Fibroblast of pulmonary artery (primary cell): ENCODE measurements at regions not wholly inside any gene's neighbourhood (a gene's known extent, or its start where the extent isn't known, plus 50 kb on each side); places are given as distances from the start of the nearest gene placed in this dataset.
A peak's percentile ranks its signal among the peaks of the same experiment; 100 is the strongest.

ENCODE experiments used
- DNase-seq: peaks from one replicate; pipeline ENCODE4 v3.0.0-alpha.2; 2010; ENCODE audit warnings: low read depth
- H3K4me3 ChIP-seq: replicated peaks from 2 replicates; pipeline ENCODE4 v1.5.1; 2011; ENCODE audit warnings: low read depth, mild to moderate bottlenecking, control low read depth, low read length, moderate library complexity
- CTCF ChIP-seq: IDR thresholded peaks from 2 replicates; pipeline ENCODE4 v1.5.1; 2011; ENCODE audit warnings: mild to moderate bottlenecking, control low read depth, low read length, inconsistent platforms; ENCODE audit errors: missing control alignments

- TF ChIP-seq CTCF: no peak
- DNase-seq: no peak
- H3K4me3 ChIP-seq: no peak overlapping the region
These were observed 58.4 kb upstream of the PROX1 start for GRCh38 chr1:213929398-213929797.

- no peak for TF ChIP-seq CTCF
- DNase-seq: no peak
- no peak overlapping the region for H3K4me3 ChIP-seq
These were observed 55.9 kb upstream of the PROX1 start for GRCh38 chr1:213931836-213932235.

DNA sequence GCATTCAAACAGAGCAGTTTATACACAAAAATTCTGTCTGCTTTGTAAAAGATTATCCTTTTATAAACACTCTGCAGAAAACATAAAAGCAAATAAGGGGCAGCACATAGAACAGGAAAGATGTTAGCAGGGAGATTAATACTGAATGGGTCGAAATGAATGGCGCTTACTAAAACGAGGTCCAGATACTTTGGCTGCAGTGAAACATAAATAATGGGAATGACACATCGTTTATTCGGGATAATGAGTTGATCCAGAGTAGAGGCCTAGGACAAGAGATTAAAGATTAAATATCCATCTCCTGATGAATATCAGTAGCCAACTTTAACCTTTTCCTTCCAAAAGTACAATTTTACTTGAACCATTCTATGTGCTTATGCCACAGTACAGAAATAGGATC, 54.4 kb upstream of the PROX1 start:
- no peak for TF ChIP-seq CTCF
- DNase-seq: no peak

GRCh38 chr1:213934649-213935048, 53.1 kb upstream of the PROX1 start:
- TF ChIP-seq CTCF: no peak
- peak; percentile 0 for DNase-seq

More for the DNA sequence above, 54.4 kb upstream of the PROX1 start:
- H3K4me3 ChIP-seq: no peak overlapping the region

DNA sequence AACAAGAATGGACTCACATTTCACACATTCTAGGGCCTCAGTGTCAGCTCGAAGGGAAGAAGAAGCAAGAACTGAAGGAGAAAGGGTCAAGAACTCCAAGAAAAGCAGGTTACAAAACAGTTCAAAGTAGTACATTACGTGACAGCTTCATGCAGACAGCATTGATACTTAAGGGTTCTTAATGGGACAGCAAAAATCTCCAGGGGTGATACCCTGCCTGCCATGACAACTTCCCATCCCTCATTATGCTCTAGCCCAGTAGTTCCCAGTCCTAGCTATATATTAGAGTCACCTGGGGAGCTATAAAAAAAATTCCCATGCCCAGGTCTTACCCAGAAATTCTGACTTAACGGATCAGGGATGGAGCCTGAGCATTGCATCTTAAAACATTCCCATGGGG, 51.2 kb upstream of the PROX1 start:
- H3K4me3 ChIP-seq: no peak overlapping the region
- no peak for TF ChIP-seq CTCF
- DNase-seq: no peak

More at GRCh38 chr1:213934649-213935048, 53.1 kb upstream of the PROX1 start:
- H3K4me3 ChIP-seq: no peak overlapping the region
